Brain microvascular endothelial cell (primary cell): ENCODE measurements at regions not wholly inside any gene's neighbourhood (a gene's known extent, or its start where the extent isn't known, plus 50 kb on each side); places are given as distances from the start of the nearest gene placed in this dataset.
"Not testable (repeated sequence)": the region's sequence is repeated elsewhere in the genome, so short reads cannot be mapped to it uniquely, and the experiment has no call there.

ENCODE experiments used
- DNase-seq: peaks from one replicate; pipeline ENCODE4 v3.0.0-alpha.2; 2020
- H3K27ac ChIP-seq: fragments of 250-450 bp; sonication (Bioruptor Pico); 2 replicates; pipeline ENCODE4 v1.5.1; 2020; ENCODE audit warnings: mild to moderate bottlenecking, moderate library complexity
- H3K27me3 ChIP-seq: fragments of 250-450 bp; sonication (Bioruptor Pico); replicated peaks from 2 replicates; pipeline ENCODE4 v1.5.1; 2020; ENCODE audit warnings: mild to moderate bottlenecking
- H3K36me3 ChIP-seq: fragments of 250-450 bp; sonication (Bioruptor Pico); replicated peaks from 2 replicates; pipeline ENCODE4 v1.5.1; 2020; ENCODE audit warnings: mild to moderate bottlenecking
- H3K4me3 ChIP-seq: 2 replicates; pipeline ENCODE4 v1.5.1; 2011; ENCODE audit warnings: low read depth, mild to moderate bottlenecking, control low read depth, low read length, moderate library complexity
- in situ Hi-C: cut with HindIII; loops from 2 replicates; pipeline ENCODE4 v1.10.0; 2017; ENCODE audit warnings: low sequenced_read_pairs, low pct_ligation_motif_present
- TF ChIP-seq, protein P1 (sequence below): IDR thresholded peaks from 2 replicates; pipeline ENCODE4 v1.5.1; 2011; ENCODE audit warnings: low read depth, mild to moderate bottlenecking, moderate library complexity, low read length, control low read depth, inconsistent platforms; ENCODE audit errors: missing control alignments

DNA sequence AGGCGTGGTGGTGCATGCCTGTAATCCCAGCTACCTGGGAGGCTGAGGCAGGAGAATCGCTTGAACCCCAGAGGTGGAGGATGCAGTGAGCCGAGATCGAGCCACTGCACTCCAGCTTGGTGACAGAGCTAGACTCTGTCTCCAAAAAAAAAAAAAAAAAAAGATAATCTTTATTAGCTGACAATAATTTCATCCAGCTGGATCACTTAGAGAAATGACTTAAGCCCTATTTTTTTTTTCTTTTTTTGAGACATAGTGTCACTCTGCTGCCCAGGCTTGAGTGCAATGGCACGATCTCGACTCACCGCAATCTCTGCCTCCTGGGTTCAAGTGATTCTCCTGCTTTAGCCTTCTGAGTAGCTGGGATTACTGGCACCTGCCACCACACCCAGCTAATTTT is 51.6 kb upstream of the MAP4K4 start:
- H3K4me3 ChIP-seq, H3K27ac ChIP-seq, DNase-seq, H3K27me3 ChIP-seq, H3K36me3 ChIP-seq, in situ Hi-C loops: not testable (repeated sequence)

DNA sequence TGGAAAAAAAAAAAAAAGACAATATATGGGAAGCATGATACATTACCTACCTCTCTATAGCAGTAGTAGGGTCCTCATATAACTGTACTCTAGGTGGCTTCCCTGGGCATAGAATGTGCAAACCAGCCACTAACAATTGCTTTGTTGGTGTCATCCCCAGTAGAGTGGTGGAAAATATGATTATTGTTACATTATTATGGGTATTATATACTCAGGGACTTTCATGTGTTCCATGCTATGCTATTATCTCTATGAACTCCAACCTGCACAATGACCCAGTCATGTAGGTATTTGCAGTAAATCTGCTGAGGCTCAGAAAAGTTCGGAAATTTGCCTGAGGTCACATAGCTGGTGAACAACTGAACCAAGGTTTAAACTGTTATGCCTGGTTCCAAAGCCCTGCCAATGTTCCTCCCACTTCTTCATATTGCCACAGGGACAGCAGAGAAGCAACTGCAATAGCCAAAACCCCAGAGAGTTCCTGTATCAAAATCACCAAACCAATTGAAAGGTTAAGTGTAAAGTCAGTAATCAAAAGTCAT is 52.6 kb upstream of the MAP4K4 start:
- in situ Hi-C loops = no loop called here
- no peak for DNase-seq
- TF ChIP-seq, protein P1, sequence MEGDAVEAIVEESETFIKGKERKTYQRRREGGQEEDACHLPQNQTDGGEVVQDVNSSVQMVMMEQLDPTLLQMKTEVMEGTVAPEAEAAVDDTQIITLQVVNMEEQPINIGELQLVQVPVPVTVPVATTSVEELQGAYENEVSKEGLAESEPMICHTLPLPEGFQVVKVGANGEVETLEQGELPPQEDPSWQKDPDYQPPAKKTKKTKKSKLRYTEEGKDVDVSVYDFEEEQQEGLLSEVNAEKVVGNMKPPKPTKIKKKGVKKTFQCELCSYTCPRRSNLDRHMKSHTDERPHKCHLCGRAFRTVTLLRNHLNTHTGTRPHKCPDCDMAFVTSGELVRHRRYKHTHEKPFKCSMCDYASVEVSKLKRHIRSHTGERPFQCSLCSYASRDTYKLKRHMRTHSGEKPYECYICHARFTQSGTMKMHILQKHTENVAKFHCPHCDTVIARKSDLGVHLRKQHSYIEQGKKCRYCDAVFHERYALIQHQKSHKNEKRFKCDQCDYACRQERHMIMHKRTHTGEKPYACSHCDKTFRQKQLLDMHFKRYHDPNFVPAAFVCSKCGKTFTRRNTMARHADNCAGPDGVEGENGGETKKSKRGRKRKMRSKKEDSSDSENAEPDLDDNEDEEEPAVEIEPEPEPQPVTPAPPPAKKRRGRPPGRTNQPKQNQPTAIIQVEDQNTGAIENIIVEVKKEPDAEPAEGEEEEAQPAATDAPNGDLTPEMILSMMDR = no peak

DNA sequence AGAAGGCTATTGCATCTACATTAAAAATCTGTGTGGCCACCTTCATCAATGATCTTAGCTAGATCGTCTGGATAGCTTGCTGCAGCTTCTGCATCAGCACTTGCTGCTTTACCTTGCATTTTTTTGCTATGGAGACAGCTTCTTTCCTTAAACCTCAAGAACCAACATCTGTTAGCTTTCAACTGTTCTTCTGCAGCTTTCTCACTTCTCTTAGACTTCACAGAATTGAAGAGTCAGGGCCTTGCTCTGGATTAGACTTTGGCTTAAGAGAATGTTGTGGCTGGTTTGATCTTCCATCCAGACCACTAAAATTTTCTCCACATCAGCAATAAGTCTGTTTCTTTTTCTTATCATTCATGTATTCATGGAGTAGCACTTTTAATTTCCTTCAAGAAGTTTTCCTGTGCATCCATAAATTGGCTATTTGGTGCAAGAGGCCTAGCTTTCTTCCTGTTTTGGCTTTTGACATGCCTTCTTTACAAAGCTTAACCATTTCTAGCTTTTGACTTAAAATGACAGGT is 54.4 kb upstream of the MAP4K4 start:
- Histone ChIP-seq H3K4me3 (no peak overlapping the region), H3K36me3 (no peaks in the 10 kb centered on the region), H3K27me3 (no peaks in the 10 kb centered on the region), H3K27ac (no peak overlapping the region)
- TF ChIP-seq, protein P1 = no peak
- no peak for DNase-seq
- in situ Hi-C loops = no loop called here

More for the DNA sequence above, 52.6 kb upstream of the MAP4K4 start:
- H3K4me3 ChIP-seq = no peak overlapping the region
- no peaks in the 10 kb centered on the region for H3K27me3 ChIP-seq
- H3K27ac ChIP-seq = no peak overlapping the region
- no peaks in the 10 kb centered on the region for H3K36me3 ChIP-seq

DNA sequence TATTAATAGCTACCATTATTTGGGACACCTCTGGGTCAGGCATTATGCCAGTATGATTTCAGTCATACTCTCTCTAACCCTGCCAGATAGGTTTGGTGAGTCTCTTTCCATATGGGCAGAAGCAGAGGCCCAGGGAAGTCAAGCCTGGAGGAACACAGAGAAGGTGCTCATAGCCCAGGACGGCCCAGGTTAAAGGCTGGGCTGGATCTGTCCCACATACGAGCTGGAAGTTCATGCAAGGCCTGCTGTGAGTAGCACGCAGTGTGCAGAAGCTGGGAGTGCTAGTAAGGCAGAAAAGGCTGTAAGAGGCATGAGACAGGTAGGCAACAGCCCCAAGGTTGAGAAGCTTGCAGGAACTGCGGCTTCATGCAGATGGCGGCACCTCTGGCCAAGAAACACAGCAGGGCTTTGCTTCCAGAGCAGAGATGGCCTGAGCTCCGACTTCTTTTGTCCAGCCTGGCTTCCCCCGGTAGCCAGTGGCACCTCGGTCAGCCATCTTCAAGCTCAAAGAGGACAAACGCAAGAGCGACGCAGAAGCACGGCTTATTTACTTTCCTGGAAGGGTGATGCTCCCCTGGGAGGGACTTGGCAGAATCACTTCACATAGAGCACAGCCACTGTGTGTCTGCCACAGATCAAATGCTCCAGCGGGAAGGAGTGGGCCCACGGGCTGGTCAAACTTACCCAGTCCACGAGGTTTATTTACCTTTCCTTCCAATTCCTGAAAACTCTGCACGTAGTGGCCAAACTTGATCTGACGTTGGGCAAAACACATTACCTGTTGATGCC is 58.5 kb upstream of the MAP4K4 start:
- in situ Hi-C loops = no loop called here
- Histone ChIP-seq H3K27ac (no peak overlapping the region), H3K36me3 (no peaks in the 10 kb centered on the region), H3K27me3 (no peaks in the 10 kb centered on the region), H3K4me3 (no peak overlapping the region)
- DNase-seq = no peak
- TF ChIP-seq, protein P1 = no peak

DNA sequence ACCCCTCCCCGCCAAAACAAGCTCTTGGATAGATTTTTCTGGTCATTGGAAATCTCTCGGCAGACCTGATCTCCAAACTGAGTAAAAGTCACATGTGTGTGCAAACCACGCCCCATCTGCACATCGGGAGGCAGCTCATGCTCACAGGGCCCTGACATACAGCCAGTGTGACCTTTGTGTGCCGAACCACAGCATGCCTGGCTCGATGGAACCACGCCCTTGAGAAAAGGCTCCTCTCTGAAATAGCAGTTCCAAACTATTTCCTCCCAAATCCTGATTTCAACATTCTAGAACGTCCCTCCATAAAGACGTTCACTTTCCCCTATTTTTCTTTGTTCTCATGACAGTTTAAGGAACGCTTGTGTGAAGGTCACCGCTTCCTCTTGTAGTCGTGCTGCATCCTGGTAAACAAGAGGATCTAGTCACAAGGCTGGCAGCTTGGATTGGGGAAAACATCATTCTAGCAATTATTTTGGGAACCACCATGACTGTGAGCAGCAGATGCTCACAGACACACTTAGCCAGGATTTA is 59.3 kb upstream of the MAP4K4 start:
- H3K36me3 ChIP-seq = no peaks in the 10 kb centered on the region
- in situ Hi-C loops = no loop called here
- no peak for DNase-seq

More for the DNA sequence above, 59.3 kb upstream of the MAP4K4 start:
- Histone ChIP-seq H3K27ac (no peak overlapping the region), H3K4me3 (no peak overlapping the region), H3K27me3 (no peaks in the 10 kb centered on the region)
- TF ChIP-seq, protein P1 = no peak
